Mesendoderm (in vitro differentiated cells): ENCODE measurements at regions not wholly inside any gene's neighbourhood (a gene's known extent, or its start where the extent isn't known, plus 50 kb on each side); places are given as distances from the start of the nearest gene placed in this dataset.

ENCODE experiments used
- DNase-seq: peaks from one replicate; pipeline ENCODE4 v3.0.0; 2013
- H2AK5ac ChIP-seq: 2 replicates; pipeline ENCODE4 v1.6.1; 2013; ENCODE audit warnings: low read length, inconsistent platforms
- H2BK120ac ChIP-seq: 2 replicates; pipeline ENCODE4 v1.6.1; 2013; ENCODE audit warnings: low read depth, mild to moderate bottlenecking, low read length, moderate library complexity, mixed read lengths
- H2BK15ac ChIP-seq: replicated peaks from 2 replicates; pipeline ENCODE4 v1.6.1; 2013; ENCODE audit warnings: low read depth, mild to moderate bottlenecking, moderate library complexity
- H2BK5ac ChIP-seq: 2 replicates; pipeline ENCODE4 v1.6.1; 2013; ENCODE audit warnings: low read length, inconsistent platforms
- H3K18ac ChIP-seq: 2 replicates; pipeline ENCODE4 v1.6.1; 2013; ENCODE audit warnings: mild to moderate bottlenecking, low read length, mixed read lengths
- H3K23ac ChIP-seq: one replicate; pipeline ENCODE4 v1.6.1; 2013; ENCODE audit warnings: low read length
- H3K27ac ChIP-seq: 2 replicates; pipeline ENCODE4 v1.5.1; 2013; ENCODE audit warnings: low read depth, mild to moderate bottlenecking, inconsistent platforms, low read length, moderate library complexity
- H3K27me3 ChIP-seq: 2 replicates; pipeline ENCODE4 v1.6.1; 2013; ENCODE audit warnings: low read length, control low read depth, mild to moderate bottlenecking, inconsistent platforms; ENCODE audit not compliant: insufficient read depth, poor library complexity
- H3K36me3 ChIP-seq: 2 replicates; pipeline ENCODE4 v1.6.1; 2013; ENCODE audit warnings: low read length, inconsistent platforms; ENCODE audit not compliant: control insufficient read depth, insufficient read depth
- H3K4ac ChIP-seq: one replicate; pipeline ENCODE4 v1.6.1; 2013; ENCODE audit warnings: low read depth, mild to moderate bottlenecking, low read length, moderate library complexity
- H3K4me1 ChIP-seq: 2 replicates; pipeline ENCODE4 v1.6.1; 2013; ENCODE audit warnings: low read depth, low read length, inconsistent platforms; ENCODE audit not compliant: control insufficient read depth
- H3K4me2 ChIP-seq: 2 replicates; pipeline ENCODE4 v1.6.1; 2013; ENCODE audit warnings: low read length
- H3K4me3 ChIP-seq: 2 replicates; pipeline ENCODE4 v1.5.1; 2013; ENCODE audit warnings: mild to moderate bottlenecking, low read length
- H3K56ac ChIP-seq: one replicate; pipeline ENCODE4 v1.6.1; 2013; ENCODE audit warnings: low read length
- H3K79me1 ChIP-seq: 2 replicates; pipeline ENCODE4 v1.6.1; 2013; ENCODE audit warnings: low read length, inconsistent platforms
- H3K79me2 ChIP-seq: 2 replicates; pipeline ENCODE4 v1.6.1; 2013; ENCODE audit warnings: mild to moderate bottlenecking, low read length; ENCODE audit not compliant: control insufficient read depth, insufficient read depth
- H3K9ac ChIP-seq: 2 replicates; pipeline ENCODE4 v1.6.1; 2013; ENCODE audit warnings: low read length, inconsistent platforms
- H4K5ac ChIP-seq: one replicate; pipeline ENCODE4 v1.6.1; 2013; ENCODE audit warnings: low read length
- H4K8ac ChIP-seq: one replicate; pipeline ENCODE4 v1.6.1; 2013; ENCODE audit warnings: low read depth, mild to moderate bottlenecking, control low read depth, low read length, moderate library complexity
- WGBS: extraction: QIAGEN DNeasy Blood & Tissue Kit; methylation state at CpG from one replicate; pipeline ENCODE4 v1.1.7; 2013; ENCODE audit warnings: low lambda C conversion rate, missing lambda C conversion rate; ENCODE audit not compliant: insufficient coverage; ENCODE audit errors: extremely low coverage; 5-methylcytosine and 5-hydroxymethylcytosine counted together

GRCh38 chr12:93080452-93080851 is 151.4 kb upstream of the EEA1 start:
- H4K5ac ChIP-seq: no peak overlapping the region
- no peak overlapping the region for H3K4me3 ChIP-seq
- H3K79me1 ChIP-seq: no peaks in the 10 kb centered on the region
- peak overlapping the region; percentile 83 for H3K56ac ChIP-seq
- peak overlapping the region; percentile 52 for H3K9ac ChIP-seq
- H3K4me1 ChIP-seq: peaks cover 21% of the 10 kb centered on the region
- H3K18ac ChIP-seq: peak overlapping the region; percentile 85
- WGBS: no CpG with 5 or more reads among the region's 2 CpGs
- no peak overlapping the region for H2BK15ac ChIP-seq
- H3K79me2 ChIP-seq: no peaks in the 10 kb centered on the region
- peak overlapping the region; percentile 34 for H2BK120ac ChIP-seq
- peak overlapping the region; percentile 15 for H4K8ac ChIP-seq
- H3K36me3 ChIP-seq: no peaks in the 10 kb centered on the region
- no peak overlapping the region for H2AK5ac ChIP-seq
- H3K27ac ChIP-seq: peak overlapping the region; percentile 97
- no peaks in the 10 kb centered on the region for H3K27me3 ChIP-seq
- no peak overlapping the region for H3K4me2 ChIP-seq
- H3K4ac ChIP-seq: no peak overlapping the region
- H2BK5ac ChIP-seq: peak overlapping the region; percentile 95
- peak; percentile 92 for DNase-seq
- no peak overlapping the region for H3K23ac ChIP-seq

- Histone ChIP-seq H2BK5ac (peak overlapping the region; percentile 98), H4K8ac (no peak overlapping the region), H3K9ac (peak overlapping the region; percentile 9), H3K27ac (peak overlapping the region; percentile 97), H3K4me3 (no peak overlapping the region), H3K4me1 (peaks cover 21% of the 10 kb centered on the region), H3K4ac (peak overlapping the region; percentile 73), H3K27me3 (no peaks in the 10 kb centered on the region), H3K36me3 (no peaks in the 10 kb centered on the region), H2AK5ac (peak overlapping the region; percentile 72), H3K79me1 (no peaks in the 10 kb centered on the region), H2BK120ac (peak overlapping the region; percentile 95), H4K5ac (no peak overlapping the region), H3K56ac (peak overlapping the region; percentile 77), H3K4me2 (no peak overlapping the region), H2BK15ac (peak overlapping the region; percentile 42), H3K23ac (no peak overlapping the region), H3K18ac (peak overlapping the region; percentile 91), H3K79me2 (no peaks in the 10 kb centered on the region)
- DNase-seq: peak; percentile 94
- WGBS: no CpG with 5 or more reads among the region's 10 CpGs
Measured at GRCh38 chr12:93080994-93081809, 152.1 kb upstream of the EEA1 start.

- H3K23ac ChIP-seq: no peak overlapping the region
- H2BK5ac ChIP-seq: peak overlapping the region; percentile 98
- DNase-seq: no peak
- peak overlapping the region; percentile 91 for H3K18ac ChIP-seq
- H3K79me2 ChIP-seq: no peaks in the 10 kb centered on the region
- peak overlapping the region; percentile 77 for H3K56ac ChIP-seq
- no peaks in the 10 kb centered on the region for H3K79me1 ChIP-seq
- H2AK5ac ChIP-seq: no peak overlapping the region
- H4K8ac ChIP-seq: no peak overlapping the region
- H3K27me3 ChIP-seq: no peaks in the 10 kb centered on the region
- no peak overlapping the region for H4K5ac ChIP-seq
- peak overlapping the region; percentile 92 for H3K27ac ChIP-seq
- no peak overlapping the region for H3K9ac ChIP-seq
- H3K4ac ChIP-seq: peak overlapping the region; percentile 73
- H3K36me3 ChIP-seq: no peaks in the 10 kb centered on the region
- peak overlapping the region; percentile 95 for H2BK120ac ChIP-seq
- WGBS: no CpG with 5 or more reads among the region's 4 CpGs
- peak overlapping the region; percentile 42 for H2BK15ac ChIP-seq
- no peak overlapping the region for H3K4me3 ChIP-seq
- peaks cover 21% of the 10 kb centered on the region for H3K4me1 ChIP-seq
- no peak overlapping the region for H3K4me2 ChIP-seq
Measured at GRCh38 chr12:93081810-93082165, 152.7 kb upstream of the EEA1 start.

GRCh38 chr12:93085383-93086287 is 156.5 kb upstream of the EEA1 start:
- H3K4me3 ChIP-seq: no peak overlapping the region
- no peak overlapping the region for H2AK5ac ChIP-seq
- H3K27me3 ChIP-seq: no peaks in the 10 kb centered on the region

GRCh38 chr12:93086288-93086727 is 157.2 kb upstream of the EEA1 start:
- no peak overlapping the region for H2BK120ac ChIP-seq
- DNase-seq: no peak
- no peaks in the 10 kb centered on the region for H3K27me3 ChIP-seq
- H2BK15ac ChIP-seq: peak overlapping the region; percentile 57
- H3K56ac ChIP-seq: no peak overlapping the region
- WGBS: no CpG with 5 or more reads among the region's 3 CpGs
- H4K8ac ChIP-seq: no peak overlapping the region
- no peak overlapping the region for H3K23ac ChIP-seq
- no peak overlapping the region for H3K9ac ChIP-seq
- no peaks in the 10 kb centered on the region for H3K79me2 ChIP-seq
- H4K5ac ChIP-seq: no peak overlapping the region
- H3K79me1 ChIP-seq: no peaks in the 10 kb centered on the region
- H3K36me3 ChIP-seq: no peaks in the 10 kb centered on the region
- H3K4me1 ChIP-seq: peaks cover 10% of the 10 kb centered on the region
- H2BK5ac ChIP-seq: no peak overlapping the region
- H3K27ac ChIP-seq: no peak overlapping the region
- H3K4ac ChIP-seq: peak overlapping the region; percentile 36
- no peak overlapping the region for H3K4me3 ChIP-seq
- peak overlapping the region; percentile 84 for H3K18ac ChIP-seq
- H3K4me2 ChIP-seq: no peak overlapping the region
- no peak overlapping the region for H2AK5ac ChIP-seq

More at GRCh38 chr12:93085383-93086287, 156.5 kb upstream of the EEA1 start:
- no CpG with 5 or more reads among the region's 4 CpGs for WGBS
- Histone ChIP-seq H3K56ac (no peak overlapping the region), H3K4me1 (peaks cover 14% of the 10 kb centered on the region), H3K27ac (no peak overlapping the region), H4K5ac (no peak overlapping the region), H3K36me3 (no peaks in the 10 kb centered on the region), H3K4me2 (no peak overlapping the region), H4K8ac (no peak overlapping the region), H2BK5ac (peak overlapping the region; percentile 28), H3K79me1 (no peaks in the 10 kb centered on the region), H3K9ac (no peak overlapping the region), H2BK120ac (peak overlapping the region; percentile 14), H3K79me2 (no peaks in the 10 kb centered on the region), H3K4ac (no peak overlapping the region), H2BK15ac (peak overlapping the region; percentile 99), H3K23ac (no peak overlapping the region), H3K18ac (peak overlapping the region; percentile 84)
- DNase-seq: no peak
